ENCODE measurements at regions not wholly inside any gene's neighbourhood (a gene's known extent, or its start where the extent isn't known, plus 50 kb on each side); places are given as distances from the start of the nearest gene placed in this dataset.
"Not testable (repeated sequence)": the region's sequence is repeated elsewhere in the genome, so short reads cannot be mapped to it uniquely, and the experiment has no call there.

DNA sequence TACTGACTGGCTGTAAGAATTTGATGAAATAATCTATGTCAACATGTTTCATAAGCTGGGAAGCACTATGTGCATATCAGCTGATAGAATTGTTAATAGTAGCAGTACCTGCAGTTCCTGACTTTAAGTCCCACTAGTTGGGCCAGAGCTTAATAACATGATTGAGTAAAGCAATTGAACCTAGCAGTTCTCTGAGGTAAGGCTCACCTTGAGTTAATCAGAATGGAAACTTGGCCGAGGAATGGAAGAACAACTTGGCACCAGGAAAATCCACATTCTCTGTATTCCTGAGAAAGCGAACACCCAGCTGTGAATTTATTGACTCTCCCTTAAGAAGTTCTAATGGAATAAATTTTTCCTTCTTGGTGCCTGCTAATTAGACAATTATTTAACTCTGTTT is 262.6 kb downstream of the IGSF11 start:
- no peak for DNase-seq (ENCODE audit: low spot score)

DNA sequence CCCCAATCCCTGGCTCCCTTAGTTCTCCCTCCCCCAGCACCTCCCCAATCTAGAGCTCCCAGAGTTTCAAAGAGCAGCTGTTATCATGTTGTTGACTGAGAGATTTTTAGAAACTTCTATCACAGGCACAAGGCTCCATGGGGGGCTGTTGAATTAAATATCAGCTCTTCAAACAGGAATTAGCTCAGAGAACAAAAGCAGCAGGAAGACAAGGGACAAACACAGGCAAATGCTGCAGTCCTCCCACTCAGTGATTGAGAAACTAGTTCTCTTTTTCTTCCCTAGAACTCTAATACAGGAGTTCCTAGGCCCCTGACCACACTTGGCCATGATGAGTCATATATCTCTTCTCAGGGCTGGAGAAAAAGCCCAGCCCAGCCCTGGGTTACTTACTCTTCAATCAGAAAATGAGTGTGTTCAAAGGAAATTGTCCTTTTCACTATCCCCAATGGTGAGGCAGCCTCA is 262.1 kb downstream of the IGSF11 start:
- DNase-seq (ENCODE audit: low spot score) = no peak

DNA sequence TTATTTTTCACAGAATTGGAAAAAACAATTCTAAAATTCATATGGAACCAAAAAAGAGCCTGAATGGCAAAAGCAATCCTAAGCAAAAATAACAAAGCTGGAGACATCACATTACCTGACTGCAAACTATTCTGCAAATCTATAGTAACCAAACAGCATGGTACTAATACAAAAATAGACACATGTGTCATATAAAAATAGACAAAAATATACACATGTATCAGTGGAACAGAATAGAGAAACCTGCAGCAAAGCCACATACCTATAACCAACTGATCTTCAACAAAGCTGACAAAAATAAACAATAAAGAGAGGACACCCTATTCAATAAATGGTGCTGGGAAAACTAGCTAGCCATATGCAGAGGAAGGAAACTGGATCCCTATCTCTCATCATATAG is 259.6 kb downstream of the IGSF11 start:
- no peak for DNase-seq (ENCODE audit: low spot score)

DNA sequence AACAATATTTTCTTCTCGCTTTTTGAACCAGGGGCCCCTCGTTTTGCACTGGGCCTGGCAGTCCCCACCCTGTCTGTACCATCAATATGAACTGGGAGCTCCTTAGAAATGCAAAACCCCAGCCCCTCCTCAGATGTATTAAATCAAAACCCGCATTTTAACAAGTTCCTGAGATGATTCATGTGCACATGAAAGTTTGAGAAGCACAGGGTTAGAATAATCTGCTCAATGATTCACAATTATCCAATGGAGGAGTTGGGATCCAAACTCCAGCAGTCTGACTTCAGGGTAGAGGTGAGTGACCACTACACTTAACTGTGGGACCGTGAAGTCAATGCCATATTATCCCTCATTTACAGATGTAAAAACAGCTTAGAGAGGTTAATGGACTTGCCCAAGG is 256.4 kb downstream of the IGSF11 start:
- no peak for DNase-seq (ENCODE audit: low spot score)

DNA sequence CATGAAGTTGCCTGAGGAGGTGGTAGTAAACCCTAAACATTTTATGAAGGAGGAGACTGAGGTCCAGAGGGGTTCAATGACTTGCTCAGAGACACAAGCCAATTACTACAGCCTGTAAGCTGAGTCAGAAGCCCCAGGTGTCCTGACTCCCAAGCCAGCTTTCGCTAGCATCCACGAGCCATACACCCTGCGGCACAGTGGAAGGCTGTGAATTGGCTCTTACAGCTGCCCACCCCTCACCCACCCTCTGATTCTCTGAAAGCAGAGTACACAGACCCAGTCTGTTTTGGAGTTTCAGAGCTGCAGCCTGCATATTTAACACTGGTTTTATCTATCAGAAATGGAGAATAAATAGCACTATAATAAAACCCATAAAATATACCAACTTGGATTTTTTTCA is 253.4 kb downstream of the IGSF11 start:
- no peak for DNase-seq (ENCODE audit: low spot score)

DNA sequence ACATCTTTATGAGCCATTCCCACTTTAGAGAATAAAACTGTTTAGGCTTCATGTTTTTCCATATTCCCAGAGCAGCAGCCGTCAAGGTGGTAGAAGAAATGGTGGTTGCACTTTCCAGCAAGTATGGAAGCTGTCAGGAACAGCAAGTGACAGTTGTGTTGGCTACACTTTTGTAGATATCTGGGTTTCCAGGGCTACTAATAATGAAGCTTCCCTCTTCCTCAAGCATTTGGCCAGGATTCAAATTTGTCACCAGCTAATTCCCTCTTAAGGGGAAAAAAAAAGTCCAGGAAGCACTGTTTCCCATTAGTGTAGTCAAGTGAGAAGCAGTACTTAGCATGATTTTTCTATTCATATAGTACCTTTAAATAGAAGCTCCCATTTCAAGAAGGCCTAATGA is 252.8 kb downstream of the IGSF11 start:
- DNase-seq (ENCODE audit: low spot score) = no peak

DNA sequence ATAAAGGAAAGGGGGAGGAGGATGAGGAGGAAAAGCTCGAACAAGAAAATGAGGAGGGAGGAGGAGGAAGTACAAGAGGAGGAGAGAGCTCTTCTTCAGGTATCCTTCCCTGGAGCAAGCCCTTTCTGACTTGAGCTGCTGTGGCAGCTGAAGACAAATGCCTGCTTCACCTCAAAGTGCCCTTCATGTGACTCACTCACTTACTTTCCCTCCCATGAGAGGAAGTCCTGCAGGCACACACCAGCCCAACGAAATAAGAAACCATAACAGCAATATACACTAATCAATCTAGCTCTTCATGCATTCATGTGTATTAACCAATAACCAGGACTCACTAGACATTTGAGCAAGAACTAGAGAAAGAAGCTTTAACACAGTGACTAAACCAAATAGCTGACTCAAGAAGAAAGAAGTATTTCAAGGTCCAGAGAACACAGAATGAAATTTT is 251.9 kb downstream of the IGSF11 start:
- no peak for DNase-seq (ENCODE audit: low spot score)

DNA sequence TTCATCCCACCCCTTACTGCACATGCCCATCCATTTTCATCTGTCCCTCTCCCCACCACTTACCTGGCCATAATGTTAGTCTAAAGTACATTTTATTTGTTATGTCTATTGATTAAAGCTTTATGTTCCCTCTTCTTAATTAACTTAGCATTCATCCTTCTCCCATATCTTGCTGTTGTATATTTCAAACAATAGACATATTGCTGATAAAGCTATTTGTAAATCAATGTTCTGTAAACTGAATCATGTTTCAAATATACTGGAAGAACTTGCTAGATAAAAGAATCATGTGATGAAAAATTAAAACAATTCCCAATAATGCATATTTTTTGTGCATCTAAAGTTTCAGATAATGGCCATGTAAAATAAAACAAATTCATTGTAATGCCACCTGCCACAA is 249.2 kb downstream of the IGSF11 start:
- DNase-seq (ENCODE audit: low spot score) = no peak

DNA sequence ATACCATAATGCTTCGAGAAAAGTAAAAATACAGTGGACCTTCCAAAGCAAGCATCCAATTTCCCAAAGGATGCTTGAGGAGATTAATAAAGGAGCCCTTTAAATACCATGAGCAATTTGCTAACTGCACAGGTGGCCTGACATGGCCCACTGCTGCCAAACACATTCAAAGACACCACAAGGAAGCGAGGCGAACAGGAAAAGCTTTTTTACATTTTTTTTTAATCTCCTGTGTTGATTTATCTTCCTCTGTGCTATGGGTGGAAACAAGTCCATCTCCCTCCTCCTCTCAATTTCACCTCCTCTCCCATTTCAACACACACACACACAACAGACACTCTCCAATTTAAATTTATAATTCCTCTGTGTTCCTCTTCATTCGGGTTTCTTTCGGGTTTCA is 243.4 kb downstream of the IGSF11 start:
- no peak for DNase-seq (ENCODE audit: low spot score)

DNA sequence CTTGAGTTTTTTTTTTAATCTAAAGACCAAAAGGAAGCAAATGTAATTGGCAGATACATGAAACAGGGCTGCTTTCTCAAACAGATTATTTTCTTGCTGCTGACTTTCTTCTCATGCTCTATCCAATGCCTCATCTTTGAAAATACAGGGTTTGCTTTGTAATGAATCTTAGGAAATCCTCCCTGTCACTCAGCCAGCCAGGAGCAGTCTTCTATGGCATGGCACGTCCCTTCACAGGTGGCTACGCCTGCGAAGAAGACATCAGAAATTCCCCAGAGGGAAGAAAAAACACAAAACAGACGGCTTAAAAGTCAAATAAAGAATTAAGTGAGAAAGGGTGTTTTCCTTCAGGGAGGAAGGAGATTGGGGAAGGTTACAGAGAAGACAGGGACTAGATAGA is 242.5 kb downstream of the IGSF11 start:
- no peak for DNase-seq (ENCODE audit: low spot score)

DNA sequence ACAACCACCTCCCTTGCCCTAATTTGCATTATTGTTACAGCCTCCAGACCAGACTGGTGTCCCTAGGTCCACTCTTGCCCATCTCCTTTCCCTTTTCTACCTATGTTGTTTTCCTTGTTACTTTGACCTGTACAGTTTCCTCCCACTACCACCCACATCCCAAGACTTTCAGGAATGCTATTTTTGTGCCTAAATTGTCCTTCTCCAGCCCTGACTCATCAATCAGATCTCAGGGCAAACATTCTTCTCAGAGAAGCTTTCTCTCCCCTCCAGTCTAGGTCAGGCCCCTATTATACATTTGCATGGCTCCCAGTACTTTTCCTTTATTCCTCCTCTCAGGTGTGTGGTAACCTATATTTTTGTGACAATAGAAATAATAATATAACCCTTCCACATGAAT is 241.5 kb downstream of the IGSF11 start:
- no peak for DNase-seq (ENCODE audit: low spot score)

DNA sequence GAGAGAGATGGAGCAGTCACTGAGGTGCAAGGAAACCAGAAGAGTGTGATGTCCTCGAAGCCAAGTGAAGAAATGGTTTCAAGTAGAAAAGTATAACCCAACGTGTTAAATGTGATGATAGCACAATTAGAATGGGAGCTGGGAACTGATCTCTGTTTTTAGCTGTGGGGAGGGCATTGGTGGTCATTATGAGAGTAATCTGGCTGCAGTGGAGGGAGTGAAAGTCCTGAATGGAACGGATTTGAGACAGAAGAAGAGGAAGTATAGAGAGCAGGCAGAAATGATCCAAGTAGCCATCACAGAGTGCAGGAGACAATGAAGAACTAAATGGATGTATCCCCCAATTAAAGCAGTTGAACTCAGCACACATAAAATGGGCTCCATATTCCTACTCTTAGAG is 235.3 kb downstream of the IGSF11 start:
- DNase-seq (ENCODE audit: low spot score) = no peak

DNA sequence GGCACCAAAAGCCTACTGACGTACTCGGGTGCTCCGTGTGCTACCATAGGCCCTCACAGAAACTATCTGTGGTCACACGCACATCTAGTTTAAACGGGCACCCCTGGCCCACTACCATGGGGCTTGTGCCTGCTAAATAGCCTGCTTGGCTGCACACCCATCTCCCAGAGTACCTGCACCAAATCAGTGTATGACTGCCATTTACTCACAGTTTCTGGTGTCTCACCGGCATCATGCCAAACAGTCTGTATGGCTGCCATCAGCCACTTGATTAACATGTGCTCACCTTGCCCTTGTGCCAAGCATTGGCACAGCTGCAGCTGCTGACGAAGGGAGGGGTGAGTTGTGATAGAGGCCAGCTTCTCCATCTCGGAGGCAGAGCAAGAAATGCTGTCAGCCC is 232.7 kb downstream of the IGSF11 start:
- DNase-seq (ENCODE audit: low spot score) = no peak

DNA sequence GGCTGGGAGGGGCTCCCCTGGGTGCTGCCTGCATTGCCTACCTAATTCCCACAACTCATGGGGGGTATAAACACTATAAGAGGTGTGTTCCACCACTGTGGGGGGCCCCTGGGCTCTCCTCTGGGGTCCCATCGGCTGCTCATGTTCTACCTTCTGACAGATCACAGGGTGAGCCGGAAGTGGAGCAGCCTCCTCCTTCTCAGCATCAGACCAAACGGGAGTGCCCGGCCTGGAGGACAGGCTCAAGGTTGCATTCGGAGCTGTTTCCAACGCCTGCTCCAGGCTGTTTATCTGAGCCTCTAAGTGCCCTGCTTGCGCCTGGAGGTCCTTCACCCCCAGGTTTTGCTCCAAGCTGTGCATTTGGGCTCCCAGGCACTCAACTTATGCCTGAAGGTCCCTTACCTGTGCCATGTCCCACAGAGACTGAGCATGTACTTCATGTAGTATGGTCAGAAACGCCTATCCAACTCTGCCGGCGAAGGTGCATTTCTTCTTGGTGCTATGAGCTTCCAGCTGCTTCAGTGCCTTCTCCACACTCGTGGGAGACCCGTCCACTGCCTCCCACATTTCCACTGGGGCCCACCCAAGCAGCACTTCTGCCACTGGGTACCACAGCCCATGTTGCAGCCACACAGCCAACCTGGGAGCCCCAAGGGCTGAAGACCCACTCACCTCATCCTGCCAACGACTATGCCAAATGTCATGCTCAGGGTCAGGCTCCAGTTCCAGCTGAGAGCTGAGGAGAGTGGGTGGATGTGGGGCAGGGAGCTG is 232.1 kb downstream of the IGSF11 start:
- no peak for DNase-seq (ENCODE audit: low spot score)

DNA sequence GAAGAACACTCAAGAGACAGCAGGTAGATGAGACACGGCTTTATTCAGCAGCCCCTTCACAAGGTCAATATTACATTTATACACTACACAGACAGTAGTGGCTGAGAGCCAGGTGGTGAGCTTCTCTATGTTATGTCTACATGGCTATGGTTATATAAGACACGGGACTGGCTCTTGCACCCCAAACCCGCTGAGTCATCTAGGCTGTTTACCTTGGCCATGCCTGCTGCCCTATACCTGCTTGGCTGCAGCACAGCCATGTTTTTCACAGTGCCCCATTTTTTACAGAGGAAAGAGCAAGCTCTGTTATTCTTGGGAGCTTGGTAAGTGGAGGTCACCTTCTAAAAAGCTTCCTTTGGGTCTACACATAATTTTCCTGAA is 231.6 kb downstream of the IGSF11 start:
- no peak for DNase-seq (ENCODE audit: low spot score)

DNA sequence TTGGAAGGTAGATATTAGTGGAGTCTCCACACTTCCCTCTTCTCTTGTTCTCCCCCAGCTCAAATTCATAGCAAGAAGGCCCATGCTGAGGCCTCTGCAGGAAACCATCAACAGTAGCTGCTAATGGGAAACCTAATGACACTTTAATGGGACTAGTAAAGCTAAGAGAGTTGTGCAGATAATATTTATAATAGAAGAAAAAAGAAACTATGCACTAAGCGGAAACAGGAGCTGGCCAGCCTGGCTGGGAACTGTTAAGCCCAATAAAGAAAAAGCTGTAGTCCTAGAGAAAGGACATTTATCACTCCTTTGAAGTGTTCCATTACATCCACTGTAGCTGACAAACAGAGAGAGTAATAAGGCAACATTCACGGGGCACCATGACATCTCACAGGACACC is 229.6 kb downstream of the IGSF11 start:
- no peak for DNase-seq (ENCODE audit: low spot score)

DNA sequence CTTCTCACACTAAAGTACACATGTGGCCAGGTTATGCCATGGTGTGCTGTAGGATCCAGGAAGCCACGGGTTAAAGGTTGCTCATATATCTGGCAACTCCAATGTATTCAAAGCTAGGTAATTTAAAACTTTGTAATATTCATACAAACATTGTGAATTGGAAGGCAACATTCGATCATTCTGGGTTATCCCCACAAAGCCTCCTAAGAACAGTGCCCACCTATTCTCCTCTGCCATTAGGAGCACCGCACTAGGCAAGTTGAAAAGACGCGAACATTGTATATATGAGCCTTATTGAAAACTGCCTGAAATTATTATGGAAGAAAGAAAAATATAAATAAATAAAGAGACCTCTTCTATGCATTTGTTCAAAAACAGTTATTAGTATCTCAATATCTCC is 228.2 kb downstream of the IGSF11 start:
- DNase-seq (ENCODE audit: low spot score) = no peak

DNA sequence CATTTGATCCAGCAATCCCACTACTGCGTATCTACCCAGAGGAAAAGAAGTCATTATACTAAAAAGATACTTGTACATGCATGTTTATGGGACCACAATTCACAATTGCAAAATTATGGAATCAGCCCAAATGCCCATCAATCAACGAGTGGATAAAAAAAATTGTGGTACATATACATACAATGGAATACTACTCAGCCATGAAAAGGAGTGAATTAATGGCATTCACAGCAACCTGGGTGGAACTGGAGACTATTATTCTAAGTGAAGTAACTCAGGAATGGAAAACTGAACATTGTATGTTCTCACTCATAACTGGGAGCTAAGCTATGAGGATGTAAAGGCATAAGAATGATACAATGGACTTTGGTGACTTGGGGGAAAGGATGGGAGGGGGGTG is 227.3 kb downstream of the IGSF11 start:
- DNase-seq (ENCODE audit: low spot score) = not testable (repeated sequence)

DNA sequence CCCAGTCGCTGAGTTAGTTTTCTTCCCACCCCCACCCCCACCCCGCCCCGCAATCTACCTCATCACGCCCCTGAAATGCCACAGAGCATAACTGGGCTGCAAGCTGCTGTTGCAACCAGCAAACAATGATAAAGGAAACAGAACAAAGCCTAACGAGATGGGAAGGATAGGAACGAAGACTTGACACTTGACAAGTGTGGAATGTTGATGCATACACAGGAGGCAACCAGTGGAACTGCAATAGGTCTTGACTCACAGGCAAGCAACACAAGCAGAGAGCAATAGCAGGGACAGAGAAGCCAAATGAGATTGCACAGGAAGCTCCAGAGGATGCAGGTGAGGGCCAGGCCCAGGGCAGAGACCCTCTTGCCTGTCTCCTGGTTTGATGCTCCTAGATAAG is 225.9 kb downstream of the IGSF11 start:
- DNase-seq (ENCODE audit: low spot score) = no peak

DNA sequence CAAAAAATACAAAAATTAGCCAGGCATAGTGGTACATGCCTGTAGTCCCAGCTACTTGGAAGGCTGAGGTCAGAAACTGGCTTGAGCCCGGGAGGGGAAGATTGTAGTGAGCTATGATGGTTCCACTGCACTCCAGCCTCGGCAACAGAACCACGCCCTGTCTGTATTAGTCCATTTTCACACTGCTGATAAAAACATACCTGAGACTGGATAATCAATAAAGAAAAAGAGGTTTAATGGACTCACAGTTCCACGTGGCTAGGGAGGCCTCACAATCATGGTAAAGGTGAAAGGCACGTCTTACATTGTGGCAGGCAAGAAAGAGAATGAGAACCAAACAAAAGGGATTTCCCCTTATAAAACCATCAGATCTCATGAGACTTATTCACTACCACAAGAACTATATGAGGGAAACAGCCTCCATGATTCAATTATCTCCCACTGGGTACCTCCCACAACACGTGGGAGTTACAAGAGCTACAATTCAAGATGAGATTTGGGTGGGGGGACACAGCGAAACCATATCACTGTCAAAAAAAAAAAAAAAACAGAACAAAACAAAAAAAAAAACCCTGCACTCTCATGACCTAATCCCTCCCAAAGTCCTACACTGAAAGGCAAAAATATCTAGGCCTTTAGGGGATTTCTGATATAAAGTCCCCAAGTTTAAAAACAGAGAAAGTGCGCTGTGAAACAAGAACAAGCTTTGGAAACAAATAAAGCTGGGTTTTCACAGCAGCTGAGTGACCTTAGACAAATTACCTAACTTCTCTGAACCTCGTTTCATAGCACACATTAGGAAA is 224.7 kb downstream of the IGSF11 start:
- no peak for DNase-seq (ENCODE audit: low spot score)

DNA sequence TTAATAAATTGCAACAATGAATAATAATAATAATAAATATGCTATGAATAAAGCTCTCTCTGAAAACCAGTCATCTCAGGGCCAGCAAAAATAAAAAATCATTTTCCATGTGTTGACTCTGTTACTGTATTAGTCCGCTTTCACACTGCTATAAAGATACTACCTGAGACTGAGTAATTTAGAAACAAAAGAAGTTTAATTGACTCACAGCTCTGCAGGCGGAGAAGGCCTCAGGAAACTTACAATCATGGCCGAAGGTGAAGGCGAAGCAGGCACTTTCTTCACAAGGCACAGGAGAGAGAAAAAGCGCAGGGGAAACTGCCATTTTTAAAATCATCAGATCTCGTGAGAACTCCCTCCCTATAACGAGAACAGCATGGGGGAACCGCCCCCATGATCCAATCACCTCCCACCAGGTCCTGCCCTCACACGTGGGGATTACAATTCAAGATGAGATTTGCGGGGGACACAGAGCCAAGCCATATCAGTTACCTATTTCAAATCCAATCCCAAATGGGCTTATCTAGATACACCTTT is 224.1 kb downstream of the IGSF11 start:
- no peak for DNase-seq (ENCODE audit: low spot score)

DNA sequence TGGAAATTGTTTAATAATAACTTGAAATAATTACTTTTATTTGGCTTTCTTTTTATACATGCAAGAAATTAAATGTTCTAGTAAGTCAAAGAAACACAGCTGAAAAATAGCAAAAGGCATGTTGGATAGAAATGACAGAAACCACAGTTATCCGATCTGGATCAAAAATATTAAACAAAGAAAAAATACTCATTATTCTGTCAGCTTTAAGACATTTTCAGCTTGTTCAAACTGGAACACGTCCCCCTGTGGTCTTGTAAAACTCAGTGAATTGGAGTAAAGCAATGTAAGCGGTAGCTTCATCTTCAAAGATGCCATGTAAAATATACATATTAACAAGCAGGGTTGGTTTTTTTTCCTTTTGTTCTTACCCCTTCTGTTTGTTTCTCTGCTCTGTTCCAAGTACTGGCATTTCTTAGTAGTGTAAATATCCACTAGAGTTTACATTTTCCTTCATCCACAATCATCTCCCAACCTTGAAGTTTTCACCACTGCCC is 223.4 kb downstream of the IGSF11 start:
- DNase-seq (ENCODE audit: low spot score) = no peak

DNA sequence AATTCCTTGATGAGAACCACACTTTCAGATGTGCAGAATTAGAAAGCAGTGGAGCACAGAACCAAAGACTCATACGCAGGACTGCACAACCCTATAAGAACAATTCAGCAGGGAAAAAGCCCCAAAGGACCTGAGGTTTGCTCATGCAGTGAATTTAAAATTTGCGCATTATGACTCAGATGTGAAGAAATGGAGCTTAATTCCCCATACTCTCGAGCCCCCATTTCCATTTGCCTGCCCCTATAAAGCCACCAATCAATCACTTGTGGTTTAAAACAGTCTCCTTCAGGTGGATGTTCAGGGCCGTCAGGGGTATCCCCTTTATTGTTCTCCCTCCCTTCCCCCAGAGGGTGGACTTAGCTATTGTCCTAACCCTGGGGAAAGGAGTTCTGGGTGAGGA is 221.2 kb downstream of the IGSF11 start:
- DNase-seq (ENCODE audit: low spot score) = no peak
